GM18498 (cell line): ENCODE measurements at regions not wholly inside any gene's neighbourhood (a gene's known extent, or its start where the extent isn't known, plus 50 kb on each side); places are given as distances from the start of the nearest gene placed in this dataset.
"Not testable (repeated sequence)": the region's sequence is repeated elsewhere in the genome, so short reads cannot be mapped to it uniquely, and the experiment has no call there.

Experiments used
- ATAC-seq: cut with Tn5 transposase; IDR thresholded peaks from one replicate; pipeline ENCODE4 v1.9.1; 2021; ENCODE audit warnings: mild to moderate bottlenecking, moderate library complexity; ENCODE audit not compliant: unreplicated experiment

DNA sequence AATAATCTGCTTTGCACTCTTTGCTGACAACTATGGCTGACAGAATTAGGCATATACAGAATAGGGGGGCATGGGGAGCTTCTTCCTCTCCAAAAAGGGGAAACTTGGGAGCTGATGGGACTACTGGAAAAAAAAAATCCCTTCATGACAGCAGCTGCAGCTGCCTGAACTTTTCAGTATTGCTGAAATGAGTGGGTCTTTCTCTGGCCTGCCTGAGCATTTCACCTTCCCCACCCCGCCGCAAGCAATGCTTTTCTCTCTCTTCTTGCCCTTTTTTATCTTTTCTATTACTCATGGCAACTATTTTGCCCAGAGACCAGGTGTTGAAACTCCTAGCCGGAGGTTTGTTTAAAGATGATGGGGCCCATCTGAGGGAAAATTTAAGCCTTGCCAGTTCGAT lies 244.9 kb downstream of the SEMA3D start:
- no peak for ATAC-seq

DNA sequence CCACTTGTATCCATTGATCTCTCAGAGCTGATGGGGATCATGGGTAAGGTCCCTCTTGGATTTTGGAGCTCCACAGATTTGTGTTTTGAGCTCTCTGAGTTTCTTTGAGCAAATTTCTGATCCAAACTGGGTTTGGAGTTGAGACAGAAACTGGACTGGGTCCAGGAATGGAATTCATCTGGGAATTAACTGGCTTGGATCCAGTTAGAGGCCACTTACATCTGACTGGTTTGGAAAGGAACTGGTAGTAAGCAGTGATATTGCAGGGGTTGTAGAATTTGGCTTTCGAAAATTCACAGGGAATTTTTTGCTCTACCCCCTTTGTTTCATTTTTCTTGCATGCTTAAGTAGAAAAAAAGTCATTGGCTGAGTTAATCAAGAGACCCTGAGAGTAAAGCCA lies 245.6 kb downstream of the SEMA3D start:
- no peak for ATAC-seq

DNA sequence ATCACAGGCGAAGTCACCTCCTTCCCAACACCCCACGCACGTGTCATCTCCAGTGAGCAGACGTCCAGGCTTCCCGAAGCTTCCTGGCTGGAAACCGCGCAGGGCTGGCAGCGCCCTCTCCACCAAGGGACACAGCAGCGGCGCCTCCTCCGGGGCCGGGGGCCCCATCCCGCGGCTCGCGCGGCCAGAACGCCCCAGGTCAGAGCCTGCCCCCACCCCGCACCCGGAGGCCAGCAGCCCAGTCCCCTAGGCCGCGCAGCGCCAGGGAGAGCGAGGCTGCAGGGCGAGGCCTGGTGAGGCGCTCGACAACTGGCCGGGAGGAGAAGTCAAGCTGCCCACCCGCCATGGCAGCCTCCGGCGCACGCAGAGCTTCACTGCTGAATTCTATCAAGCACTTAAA lies 247.0 kb downstream of the SEMA3D start:
- ATAC-seq = no peak

DNA sequence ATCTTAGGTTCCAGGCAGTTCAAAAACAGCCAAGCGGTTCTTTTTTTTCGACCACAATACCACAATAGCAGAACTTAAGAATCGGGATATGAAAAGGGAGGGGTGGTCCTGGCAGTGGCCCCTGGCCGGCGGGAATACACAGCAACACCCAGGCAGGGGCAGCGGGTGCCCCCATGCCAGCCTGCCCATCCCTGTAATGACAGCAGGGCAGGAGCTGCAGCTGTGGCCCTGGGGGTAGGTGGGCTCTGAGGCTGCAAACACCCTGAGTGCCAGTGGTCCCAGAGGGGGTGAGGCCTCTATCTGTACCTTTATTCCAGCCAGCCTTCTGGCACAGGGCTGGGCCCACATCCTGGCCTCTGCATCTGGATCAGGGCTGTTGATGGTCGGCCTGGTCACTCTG lies 247.4 kb downstream of the SEMA3D start:
- no peak for ATAC-seq

DNA sequence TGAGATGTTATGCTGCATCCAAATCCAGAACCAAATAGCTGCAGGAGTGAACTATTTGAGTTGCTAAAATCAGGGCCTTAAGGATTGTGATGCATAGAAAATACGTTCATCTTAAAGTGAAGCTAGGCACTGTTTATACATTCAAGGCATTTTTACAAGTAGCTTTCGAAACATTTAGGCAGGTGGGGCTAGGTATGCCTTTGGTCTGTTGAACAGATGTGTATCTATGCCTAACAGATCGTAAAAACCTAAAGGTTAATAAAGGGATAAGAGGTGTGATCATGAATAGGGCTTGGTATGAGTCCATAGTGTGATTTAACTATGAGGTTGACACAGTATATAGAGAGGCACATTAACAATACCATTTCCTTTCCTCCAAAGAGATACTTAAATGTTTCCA lies 262.5 kb downstream of the SEMA3D start:
- no peak for ATAC-seq

DNA sequence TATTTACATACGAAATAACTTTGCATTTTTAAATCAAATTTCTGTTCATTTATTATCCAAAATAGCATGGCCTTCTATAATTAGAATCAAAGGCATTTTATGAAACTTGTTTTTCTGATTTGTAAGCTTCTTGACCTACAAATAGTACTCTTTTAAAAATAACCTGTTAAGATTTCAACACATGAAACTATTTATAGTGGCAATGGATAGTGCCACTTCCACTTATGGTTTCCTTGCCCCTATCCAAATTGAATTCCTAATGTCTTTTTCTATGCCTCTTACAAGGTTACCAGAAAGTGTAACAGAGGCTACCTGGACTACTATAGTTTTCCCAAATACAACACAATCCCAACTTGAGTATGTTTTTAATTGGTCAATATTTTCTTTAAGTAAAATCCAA lies 263.5 kb downstream of the SEMA3D start:
- no peak for ATAC-seq

DNA sequence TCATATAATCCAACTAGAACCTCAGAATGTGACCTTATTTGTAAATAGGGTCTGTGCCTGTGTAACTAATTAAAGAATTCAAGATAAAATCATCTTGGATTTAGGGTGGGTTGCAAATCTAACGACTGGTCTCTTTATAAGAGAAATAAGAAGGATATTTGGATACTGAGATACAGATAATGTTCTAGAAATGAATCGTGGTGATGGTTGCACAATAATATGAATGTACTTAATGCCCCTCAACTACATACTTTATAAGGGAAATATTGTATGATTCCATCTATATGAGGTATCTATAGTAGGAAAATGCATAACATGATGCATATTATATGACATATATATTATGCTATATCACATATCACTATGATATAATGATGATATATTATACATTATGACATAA lies 265.7 kb downstream of the SEMA3D start:
- no peak for ATAC-seq

DNA sequence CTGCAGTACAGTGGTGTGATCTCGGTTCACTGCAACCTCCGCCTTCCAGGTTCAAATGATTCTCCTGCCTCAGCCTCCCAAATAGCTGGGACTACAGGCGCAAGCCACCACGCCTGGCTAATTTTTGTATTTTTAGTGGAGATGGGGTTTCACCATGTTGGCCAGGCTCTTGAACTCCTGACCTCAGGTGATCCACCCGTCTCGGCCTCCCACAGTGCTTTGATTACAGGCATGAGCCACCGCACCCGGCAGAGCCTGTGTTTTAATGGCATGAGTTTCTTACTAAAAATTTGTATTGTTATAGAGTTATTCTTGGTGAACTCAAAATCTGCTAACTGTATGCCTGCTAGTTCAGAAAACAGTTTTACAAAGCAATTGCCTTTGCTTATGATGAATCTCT lies 269.9 kb downstream of the SEMA3D start:
- not testable (repeated sequence) for ATAC-seq

DNA sequence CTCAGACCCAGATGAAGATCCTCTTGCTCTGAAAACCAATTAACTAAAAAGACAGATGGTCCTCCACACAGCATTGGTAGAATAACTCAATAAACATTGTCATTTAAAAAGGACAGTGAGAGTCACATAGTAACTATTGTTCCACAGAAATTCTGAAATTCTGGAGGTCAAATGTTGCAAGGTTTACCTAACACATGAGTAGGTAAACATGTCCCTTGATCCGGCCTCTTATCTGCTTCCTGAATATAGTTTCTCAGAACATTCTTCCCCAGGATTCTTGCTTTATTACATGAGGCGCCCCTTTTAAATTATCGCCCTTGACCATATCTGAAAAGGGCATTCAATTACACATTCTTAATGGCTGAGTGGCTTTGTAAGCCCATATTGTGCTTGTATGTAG lies 270.7 kb downstream of the SEMA3D start:
- no peak for ATAC-seq

DNA sequence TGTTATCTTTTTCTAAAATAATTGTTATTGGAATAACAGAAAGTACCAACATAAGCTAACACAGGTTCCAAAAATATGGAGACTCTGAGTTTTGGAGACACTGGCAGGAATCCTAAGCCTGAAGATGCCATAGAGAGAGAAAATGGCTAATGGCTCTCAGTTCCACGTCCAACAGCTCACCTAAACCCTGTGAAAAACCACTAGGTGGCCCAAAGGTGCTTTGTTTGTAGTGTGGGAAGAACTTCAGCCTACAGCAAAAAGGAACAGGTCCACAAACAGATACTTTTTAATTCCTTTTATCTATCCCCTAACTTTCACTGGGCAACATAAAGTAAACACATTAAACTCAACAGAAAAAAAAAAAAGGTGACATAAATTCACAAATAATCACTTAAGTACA lies 272.3 kb downstream of the SEMA3D start:
- ATAC-seq = no peak

DNA sequence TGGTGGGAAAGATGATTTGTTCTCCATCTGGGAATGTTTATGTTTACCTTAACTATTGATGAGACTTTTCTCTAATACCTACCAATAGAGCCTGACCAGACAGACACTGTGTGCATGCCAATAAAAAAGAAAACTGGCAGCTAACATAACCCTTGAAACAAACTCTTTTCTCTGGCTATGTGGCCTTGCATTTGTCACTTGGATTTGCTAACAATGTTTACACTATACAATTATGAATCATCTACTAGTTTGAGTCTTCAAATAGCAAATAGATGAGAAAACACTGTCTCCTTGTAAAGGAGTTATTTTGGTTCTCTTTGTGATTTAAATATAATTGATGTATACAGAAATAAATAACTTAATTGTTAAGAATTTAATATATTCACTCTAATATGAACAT lies 273.1 kb downstream of the SEMA3D start:
- ATAC-seq = no peak

DNA sequence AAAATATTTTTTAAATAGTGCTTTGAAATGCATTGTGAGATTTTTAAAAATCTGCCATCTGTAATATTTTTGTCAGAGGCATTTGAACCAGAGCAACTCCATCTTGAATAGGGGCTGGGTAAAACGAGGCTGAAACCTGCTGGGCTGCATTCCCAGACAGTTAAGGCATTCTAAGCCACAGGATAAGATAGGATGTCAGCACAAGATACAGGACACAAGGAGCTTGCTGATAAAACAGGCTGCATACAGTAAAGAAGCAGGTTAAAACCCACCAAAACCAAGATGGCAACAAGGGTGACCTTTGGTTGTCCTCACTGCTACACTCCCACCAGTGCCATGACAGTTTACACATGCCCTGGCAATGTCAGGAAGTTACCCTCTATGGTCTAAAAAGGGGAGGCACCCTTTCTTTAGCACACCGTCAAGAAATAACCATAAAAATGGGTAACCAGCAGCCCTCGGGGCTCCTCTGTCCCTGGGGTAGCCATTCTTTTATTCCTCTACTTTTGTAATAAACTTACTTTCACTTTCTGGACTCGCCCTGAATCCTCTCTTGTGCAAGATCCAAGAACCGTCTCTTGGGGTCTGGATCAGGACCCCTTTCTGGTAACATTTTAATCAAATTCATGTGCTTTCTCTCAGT lies 273.7 kb downstream of the SEMA3D start:
- ATAC-seq = no peak

DNA sequence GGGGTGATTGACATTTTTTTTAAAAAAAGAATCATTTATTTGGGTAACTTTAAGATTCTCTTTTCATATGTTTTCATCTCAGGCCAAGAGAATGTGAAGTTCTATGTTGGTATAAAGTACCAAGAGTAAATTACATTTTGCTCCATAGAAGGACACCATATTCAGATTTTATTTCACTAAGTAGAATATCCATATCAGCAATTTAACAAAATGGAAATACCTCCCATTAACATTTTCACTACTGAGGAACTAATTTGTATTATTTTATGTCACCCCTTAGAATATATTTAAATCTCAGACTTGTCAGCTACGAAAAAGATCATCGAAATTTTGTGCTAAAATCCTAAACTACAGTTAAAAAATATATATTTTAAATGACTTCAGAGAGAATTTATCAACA lies 274.3 kb downstream of the SEMA3D start:
- ATAC-seq = no peak

DNA sequence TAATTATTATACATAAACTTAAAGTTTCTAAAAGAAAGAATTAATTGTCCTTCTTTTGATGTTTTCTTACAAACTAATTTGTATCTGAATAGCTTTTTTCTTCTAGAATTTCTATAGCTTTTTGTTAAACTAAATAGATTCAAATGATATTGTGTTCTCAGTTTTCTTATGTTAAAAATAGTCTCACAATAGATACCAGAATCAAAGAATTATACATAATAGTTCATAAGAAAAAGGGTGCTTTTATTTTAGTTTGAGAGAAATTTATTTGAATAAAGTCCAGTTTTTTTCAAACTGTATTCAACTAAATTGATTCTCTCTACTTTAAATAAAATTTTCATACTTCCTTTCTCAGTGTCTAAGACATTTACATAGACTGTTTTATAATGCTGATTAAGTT lies 274.8 kb downstream of the SEMA3D start:
- ATAC-seq = no peak

DNA sequence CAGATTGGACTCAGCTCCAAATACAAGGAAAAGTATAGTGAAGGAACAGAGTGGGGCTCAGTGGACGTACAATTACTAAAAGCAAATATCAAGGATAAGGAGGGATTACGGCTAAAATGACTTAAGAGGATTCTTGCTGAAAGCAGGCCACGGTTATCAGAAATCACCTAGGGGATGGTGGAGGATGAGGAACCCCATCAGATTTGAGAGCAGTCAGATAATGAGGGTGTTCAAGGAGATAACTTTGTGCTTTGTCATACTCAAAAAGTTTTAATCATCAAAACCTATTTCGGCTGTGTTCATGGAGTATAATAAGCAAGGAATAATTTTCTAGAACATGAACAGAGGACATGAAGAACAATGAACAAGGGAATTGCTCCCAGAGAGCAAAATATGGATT lies 275.8 kb downstream of the SEMA3D start:
- ATAC-seq = no peak

DNA sequence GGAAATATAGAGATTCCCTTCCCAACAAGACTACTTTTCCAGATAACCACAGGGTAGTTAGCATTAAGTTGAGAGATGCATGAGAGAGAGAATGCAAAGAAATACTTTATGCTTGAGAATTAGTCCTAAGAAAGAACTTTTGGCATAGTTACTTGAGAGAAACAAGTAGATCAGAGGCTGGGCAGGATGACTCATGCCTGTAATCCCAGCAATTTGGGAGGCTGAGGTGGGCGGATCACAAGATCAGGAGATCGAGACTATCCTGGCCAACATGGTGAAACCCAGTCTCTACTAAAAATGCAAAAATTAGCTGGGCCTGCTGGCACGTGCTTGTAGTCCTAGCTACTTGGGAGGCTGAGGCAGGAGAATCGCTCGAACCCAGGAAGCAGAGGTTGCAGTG lies 276.5 kb downstream of the SEMA3D start:
- not testable (repeated sequence) for ATAC-seq

DNA sequence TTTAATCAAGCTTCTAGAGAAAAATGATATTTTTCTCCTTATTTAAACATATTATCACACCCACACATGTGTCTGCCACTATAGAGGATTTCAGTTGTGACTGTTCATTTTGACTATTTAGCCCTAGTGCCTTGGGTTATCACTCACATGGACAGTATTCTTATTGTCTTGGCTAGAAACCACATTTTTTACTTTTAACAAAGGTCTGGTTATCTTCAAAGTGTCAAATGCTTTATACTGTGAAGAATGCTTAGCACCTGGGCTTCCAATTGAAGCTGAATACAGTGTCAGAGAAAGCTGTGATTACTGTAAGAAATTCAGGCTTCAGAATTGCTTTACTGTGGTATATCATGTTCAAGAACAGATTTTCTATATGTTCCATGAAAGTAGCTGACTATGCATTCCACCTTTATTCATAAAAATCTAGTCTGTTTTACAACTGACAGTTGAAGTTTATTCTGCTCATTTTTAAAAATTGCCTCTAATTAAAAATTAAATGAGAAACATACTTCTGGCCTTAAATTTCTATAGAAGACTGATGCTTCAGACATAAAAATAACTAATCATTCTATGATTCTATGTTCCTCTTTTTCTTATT lies 278.6 kb downstream of the SEMA3D start:
- ATAC-seq = no peak

DNA sequence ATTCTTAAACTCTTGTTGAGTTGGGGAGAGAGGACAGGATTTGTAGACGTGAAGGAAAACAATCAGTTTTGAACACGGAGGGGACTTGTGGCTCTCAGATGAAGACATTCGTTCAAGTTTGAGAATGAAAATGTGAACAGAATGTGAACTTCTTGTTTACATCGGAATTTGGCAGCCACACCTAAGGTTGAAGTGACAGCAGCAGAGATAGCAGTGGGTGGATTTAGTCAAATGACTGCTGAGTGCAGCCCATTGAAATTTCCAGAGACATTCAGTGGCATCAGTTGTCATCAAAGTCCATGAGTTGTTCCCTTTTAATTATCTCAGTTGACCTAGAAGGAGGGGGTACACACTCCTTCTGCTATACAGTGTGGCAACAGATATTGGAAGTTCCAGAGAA lies 280.0 kb downstream of the SEMA3D start:
- ATAC-seq = no peak

DNA sequence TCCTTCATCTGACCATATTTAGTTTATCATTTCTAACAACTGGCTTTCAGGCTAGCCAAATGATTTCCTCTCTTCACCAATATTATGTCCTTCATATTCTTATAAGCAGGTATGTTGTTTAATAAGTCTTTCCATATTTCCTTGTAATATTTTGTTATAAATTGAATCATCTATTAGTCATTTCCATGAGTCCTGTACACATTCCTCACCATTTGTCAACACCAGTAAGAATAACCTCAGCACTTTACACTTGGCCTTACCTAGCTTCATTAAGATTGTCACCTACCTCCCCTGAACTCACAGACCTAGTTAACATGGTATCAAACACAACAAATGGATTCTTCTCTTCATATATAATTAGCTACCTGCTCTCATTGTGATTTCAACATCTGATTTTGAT lies 282.3 kb downstream of the SEMA3D start:
- no peak for ATAC-seq

DNA sequence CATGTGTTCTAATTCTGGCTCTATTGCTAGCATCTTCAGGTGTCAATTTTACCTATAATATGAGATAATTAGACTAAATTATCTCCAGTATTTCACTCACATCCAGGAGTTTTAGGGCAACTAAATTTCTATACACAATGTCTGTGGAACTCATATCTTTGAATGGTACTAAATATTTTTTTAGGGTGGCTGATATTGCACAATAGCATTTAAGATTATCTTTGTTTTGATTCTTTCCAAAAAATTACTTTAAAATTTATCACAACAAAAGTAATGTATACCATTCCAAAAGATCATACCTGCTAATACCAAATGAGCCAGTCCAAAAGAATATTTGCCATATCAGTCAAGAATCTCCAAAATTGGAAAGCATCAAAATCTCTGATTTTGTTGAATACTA lies 285.5 kb downstream of the SEMA3D start:
- ATAC-seq = no peak

DNA sequence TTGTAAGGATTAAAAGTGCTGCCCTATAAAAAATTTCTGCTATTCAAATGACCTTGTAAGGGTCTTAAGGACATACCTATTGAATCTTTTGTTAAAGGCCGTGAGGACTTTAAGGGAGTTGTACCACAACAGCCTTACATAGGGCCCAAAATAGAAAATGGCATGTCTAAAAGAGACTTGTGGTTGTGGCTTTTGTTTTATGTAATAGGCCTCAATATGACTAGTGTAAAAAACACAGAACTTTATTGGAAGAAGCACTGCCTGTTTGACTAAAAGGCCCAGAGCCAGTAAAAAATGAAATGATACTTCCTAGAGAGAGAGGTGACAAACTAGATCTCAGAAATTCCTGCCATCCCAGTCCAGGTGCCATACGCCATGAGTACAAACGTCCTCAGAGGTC lies 286.6 kb downstream of the SEMA3D start:
- ATAC-seq = no peak

DNA sequence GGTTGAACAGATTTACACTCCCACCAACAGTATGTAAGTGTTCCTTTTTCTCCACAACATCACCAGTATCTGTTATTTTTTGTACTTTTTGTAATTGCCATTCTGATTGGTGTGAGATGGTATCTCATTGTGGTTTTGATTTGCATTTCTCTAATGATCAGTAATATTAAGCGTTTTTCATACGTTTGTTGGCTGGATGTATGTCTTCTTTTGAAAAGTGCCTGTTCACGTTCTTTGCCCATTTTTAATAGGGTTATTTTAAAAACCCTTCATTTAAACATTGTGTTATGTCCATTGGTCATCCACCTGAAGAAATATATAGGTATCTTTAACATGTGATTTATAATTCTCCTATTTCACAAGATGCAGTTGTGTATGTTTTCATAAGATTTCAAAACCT lies 291.3 kb downstream of the SEMA3D start:
- ATAC-seq = no peak

DNA sequence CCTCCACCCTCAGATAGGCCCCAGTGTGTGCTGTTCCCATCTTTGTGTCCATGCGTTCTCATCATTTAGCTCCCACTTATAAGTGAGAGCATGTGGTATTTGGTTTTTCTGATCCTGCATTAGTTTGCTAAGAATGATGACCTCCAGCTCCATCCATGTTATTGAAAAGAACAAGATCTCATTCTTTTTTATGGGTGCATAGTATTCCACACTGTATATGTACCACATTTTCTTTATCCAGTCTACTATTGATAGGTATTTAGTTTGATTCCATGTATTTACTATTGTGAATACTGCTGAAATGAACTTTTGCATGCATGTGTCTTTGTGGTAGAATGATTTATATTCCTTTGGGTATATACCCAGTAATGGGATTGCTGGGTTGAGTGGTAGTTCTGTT lies 303.3 kb downstream of the SEMA3D start:
- ATAC-seq = not testable (repeated sequence)
